Muscle layer of duodenum (tissue), 2 donors: ENCODE measurements at regions not wholly inside any gene's neighbourhood (a gene's known extent, or its start where the extent isn't known, plus 50 kb on each side); places are given as distances from the start of the nearest gene placed in this dataset.

Experiments
- H3K27ac ChIP-seq: one replicate; pipeline ENCODE4 v1.7.0; 2013; ENCODE audit warnings: mild to moderate bottlenecking, low read length
- H3K27me3 ChIP-seq: one replicate; pipeline ENCODE4 v1.7.0; 2013; ENCODE audit warnings: low read depth, mild to moderate bottlenecking, control low read depth, low read length
- H3K36me3 ChIP-seq, 2 donors: one replicate each; pipeline ENCODE4 v1.7.0; 2013; ENCODE audit warnings: low read length in 2 of 2, control low read depth in 1 of 2, mild to moderate bottlenecking in 1 of 2; ENCODE audit not compliant: insufficient read depth in 2 of 2, control insufficient read depth in 1 of 2
- H3K4me1 ChIP-seq, 2 donors: one replicate each; pipeline ENCODE4 v1.7.0; 2013; ENCODE audit warnings: low read length in 2 of 2, mild to moderate bottlenecking in 2 of 2, control low read depth in 1 of 2, moderate library complexity in 1 of 2; ENCODE audit not compliant: insufficient read depth in 2 of 2, control insufficient read depth in 1 of 2
- H3K4me3 ChIP-seq, 2 donors: one replicate each; pipeline ENCODE4 v1.7.0; 2013; ENCODE audit warnings: low read length in 2 of 2, low read depth in 1 of 2, mild to moderate bottlenecking in 1 of 2
- H3K9me3 ChIP-seq, 2 donors: one replicate each; pipeline ENCODE4 v1.7.0; 2013; ENCODE audit warnings: low read length in 2 of 2, control low read depth in 1 of 2, mild to moderate bottlenecking in 1 of 2; ENCODE audit not compliant: control insufficient read depth in 1 of 2
- donor health status: healthy.

DNA sequence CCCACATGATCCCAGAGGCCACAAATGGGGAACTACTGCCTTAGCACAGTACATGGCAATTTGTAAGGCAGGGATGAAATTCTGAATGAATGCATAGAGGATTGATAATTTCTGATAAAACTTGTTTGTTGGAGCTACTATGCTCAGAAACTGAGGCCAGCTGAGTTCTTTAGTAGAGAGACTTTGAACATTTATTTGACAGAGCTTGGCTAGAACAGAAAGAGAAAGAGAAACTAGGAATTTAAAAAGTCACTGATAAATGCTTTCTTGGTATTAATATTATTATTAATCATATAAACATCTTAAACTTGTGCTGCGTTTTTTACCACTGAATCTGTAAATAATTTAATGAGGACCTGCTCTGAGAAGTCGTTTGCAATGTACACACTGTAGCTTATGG, 923.7 kb upstream of the CNTNAP5 start:
- Histone ChIP-seq H3K9me3 (no peaks in the 10 kb centered on the region), H3K4me1 (no peaks in the 10 kb centered on the region), H3K27ac (no peak overlapping the region)

DNA sequence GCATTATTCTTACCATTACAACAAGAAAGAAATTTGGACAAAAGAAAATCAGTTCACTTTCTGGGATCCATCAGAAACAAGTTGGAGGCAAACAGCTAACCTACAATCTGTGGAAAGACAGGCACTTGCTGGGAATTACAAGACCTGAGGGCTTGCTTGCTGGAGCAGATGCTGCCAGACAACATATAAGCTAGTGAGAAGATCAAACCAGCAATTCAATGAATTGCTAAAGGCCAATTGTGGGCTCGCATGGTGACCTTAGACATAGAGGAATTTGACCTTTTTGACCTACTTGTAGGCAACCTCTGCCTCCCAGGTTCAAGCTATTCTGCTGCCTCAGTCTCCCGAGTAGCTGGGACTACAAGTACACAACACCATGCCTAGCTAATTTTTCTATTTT, 921.2 kb upstream of the CNTNAP5 start:
- no peak overlapping the region for H3K27ac ChIP-seq
- H3K36me3 ChIP-seq: no peaks in the 10 kb centered on the region
- H3K4me1 ChIP-seq: no peaks in the 10 kb centered on the region
- no peaks in the 10 kb centered on the region for H3K27me3 ChIP-seq
- H3K9me3 ChIP-seq: peaks cover 0 to 7% of the 10 kb centered on the region in 2 donors
- H3K4me3 ChIP-seq: no peak overlapping the region

More for the DNA sequence above, 923.7 kb upstream of the CNTNAP5 start:
- Histone ChIP-seq H3K4me3 (no peak overlapping the region), H3K27me3 (no peaks in the 10 kb centered on the region), H3K36me3 (no peaks in the 10 kb centered on the region)

DNA sequence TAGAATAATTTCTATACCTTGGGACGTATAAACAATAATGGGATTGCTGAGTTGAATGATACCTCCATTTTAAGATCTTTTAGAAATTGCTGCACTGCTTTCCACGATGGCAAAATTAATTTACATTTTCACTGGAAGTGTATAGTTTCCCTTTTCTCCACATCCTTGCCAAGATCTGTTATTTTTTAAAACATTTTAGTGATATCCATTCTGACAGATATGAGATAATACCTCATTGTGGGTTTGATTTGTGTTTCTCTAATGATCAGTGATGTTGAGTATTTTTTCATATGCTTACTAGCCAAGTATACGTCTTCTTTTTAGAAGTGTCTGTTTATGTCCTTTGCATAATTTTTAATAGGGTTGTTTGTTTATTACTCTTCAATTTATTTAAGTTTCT, 908.5 kb upstream of the CNTNAP5 start:
- H3K4me1 ChIP-seq: no peaks in the 10 kb centered on the region
- H3K36me3 ChIP-seq: no peaks in the 10 kb centered on the region
- H3K9me3 ChIP-seq: peaks cover 0 to 6% of the 10 kb centered on the region in 2 donors
- no peak overlapping the region for H3K4me3 ChIP-seq
- no peaks in the 10 kb centered on the region for H3K27me3 ChIP-seq
- H3K27ac ChIP-seq: no peak overlapping the region

DNA sequence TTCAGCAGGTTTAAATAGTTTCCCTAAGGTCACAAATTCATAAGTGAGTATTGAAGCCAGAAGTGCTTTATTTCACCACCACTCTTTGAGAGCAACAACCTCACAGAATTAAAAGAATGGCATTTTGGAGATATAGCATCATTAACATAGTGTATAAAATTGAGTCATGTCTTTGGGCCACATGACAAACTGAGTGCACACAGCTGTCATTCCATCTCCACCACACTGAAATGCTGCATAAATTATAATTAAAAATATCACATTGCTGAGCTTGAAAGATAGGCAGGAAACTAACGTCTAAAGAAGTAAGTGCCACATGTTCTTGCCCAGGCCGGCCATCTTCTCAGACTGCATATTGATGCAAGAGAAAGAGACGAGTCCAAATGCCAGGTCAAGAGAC, 897.9 kb upstream of the CNTNAP5 start:
- Histone ChIP-seq H3K4me3 (no peak overlapping the region), H3K9me3 (peaks cover 0 to 6% of the 10 kb centered on the region in 2 donors), H3K36me3 (no peaks in the 10 kb centered on the region), H3K27ac (no peak overlapping the region), H3K4me1 (no peaks in the 10 kb centered on the region), H3K27me3 (no peaks in the 10 kb centered on the region)

DNA sequence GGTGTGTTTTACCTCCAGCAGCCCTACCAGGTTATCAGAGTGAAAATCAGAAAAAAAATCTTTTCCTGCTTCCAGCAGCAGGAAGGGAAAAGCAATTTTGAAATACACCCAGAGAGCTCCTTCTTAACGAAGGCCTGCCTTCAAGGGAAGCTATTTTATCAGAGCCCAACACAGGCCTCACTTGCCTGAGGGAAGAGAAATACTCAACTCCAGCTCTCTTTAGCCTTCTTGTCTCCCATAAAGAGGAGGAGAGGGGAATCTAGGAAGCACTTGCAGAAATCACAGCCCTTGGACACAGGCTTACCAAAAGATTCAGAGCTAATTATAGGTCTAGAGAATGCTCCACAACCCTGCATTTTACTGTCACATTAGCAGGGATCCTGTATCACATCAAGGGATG, 896.1 kb upstream of the CNTNAP5 start:
- H3K4me3 ChIP-seq: no peak overlapping the region
- no peaks in the 10 kb centered on the region for H3K27me3 ChIP-seq

DNA sequence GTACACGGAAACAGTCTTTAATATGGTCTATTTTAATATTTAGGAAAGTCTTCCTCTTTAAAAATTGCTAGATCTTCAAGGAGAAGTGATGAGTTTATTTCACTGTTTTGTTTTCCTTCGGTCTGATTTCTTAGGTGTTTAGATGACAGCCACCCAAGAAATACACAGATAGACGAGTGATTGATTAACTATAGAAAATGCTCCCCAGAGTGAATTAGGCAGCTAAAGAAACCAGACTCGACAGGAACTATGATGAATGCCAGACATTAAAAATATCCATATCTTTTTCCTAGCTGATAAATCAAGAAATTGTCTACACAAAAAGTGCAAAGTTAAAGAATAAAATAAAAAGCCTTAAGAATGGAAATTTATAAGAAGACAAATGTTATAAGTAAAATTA, 888.7 kb upstream of the CNTNAP5 start:
- H3K4me1 ChIP-seq: no peaks in the 10 kb centered on the region
- peaks cover 0 to 6% of the 10 kb centered on the region in 2 donors for H3K9me3 ChIP-seq
- H3K4me3 ChIP-seq: no peak overlapping the region
- no peaks in the 10 kb centered on the region for H3K27me3 ChIP-seq
- no peaks in the 10 kb centered on the region for H3K36me3 ChIP-seq
- H3K27ac ChIP-seq: no peak overlapping the region

More for the DNA sequence above, 896.1 kb upstream of the CNTNAP5 start:
- Histone ChIP-seq H3K4me1 (no peaks in the 10 kb centered on the region), H3K9me3 (peaks cover 0 to 6% of the 10 kb centered on the region in 2 donors), H3K27ac (no peak overlapping the region), H3K36me3 (no peaks in the 10 kb centered on the region)

DNA sequence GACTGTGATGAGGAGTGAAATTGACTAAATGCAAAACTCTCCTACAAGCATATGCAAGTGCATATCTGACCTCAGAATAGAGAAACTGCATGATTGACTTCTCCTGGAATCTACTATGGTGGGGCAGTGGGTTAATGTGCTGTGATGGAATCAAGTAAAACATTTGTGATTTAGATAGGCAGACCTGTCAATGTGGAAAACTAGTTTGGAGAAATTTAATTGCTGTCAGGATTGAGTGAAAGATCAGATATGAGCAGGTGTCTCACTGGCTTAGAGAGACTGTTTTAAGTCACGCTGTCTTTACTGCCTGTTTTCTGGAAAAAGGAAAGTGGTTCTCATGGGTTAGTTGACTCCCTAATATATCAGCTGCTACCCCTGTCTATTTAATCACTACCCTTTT, 881.0 kb upstream of the CNTNAP5 start:
- no peak overlapping the region for H3K4me3 ChIP-seq
- no peaks in the 10 kb centered on the region for H3K27me3 ChIP-seq
- no peak overlapping the region for H3K27ac ChIP-seq
- H3K36me3 ChIP-seq: no peaks in the 10 kb centered on the region
- no peaks in the 10 kb centered on the region for H3K9me3 ChIP-seq
- no peaks in the 10 kb centered on the region for H3K4me1 ChIP-seq

DNA sequence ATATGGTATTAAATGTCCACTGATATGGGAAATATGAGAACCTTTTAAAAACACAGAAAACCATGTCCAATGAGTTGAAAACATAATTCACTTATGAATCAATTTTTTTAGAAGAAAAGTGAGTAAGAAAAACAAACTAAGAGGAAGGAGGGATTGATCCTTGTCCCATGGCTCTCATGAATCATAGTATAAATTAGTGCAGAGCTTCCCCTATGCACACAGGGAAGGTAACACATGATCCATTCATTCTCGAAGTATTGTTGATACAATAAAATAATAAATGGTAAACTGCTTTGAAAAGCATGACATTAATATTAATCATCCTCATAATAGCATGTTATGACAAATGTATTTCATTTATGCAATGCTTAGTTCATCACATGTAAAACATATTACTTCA, 872.0 kb upstream of the CNTNAP5 start:
- Histone ChIP-seq H3K27me3 (no peaks in the 10 kb centered on the region), H3K36me3 (no peaks in the 10 kb centered on the region), H3K9me3 (no peaks in the 10 kb centered on the region), H3K27ac (no peak overlapping the region), H3K4me1 (no peaks in the 10 kb centered on the region), H3K4me3 (no peak overlapping the region)

DNA sequence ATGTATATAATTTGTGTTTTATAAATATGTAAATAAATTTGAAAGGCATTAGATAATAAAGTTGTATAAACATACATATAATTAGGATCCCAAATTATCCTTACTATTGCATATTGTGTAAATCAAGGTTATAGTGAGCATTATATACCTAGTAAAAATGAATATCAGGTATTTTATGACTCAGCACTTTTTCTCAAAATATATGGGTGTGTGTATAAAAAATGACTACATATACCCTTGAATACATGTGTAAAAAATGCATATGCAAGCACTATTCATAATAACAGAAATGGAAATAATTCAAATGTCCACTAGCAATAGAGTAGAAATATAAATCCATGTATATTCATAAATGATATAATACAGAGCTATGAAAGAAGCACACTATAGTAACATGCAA, 870.9 kb upstream of the CNTNAP5 start:
- H3K4me1 ChIP-seq: no peaks in the 10 kb centered on the region
- no peak overlapping the region for H3K27ac ChIP-seq
- no peaks in the 10 kb centered on the region for H3K27me3 ChIP-seq
- H3K36me3 ChIP-seq: no peaks in the 10 kb centered on the region
- H3K9me3 ChIP-seq: no peaks in the 10 kb centered on the region
- H3K4me3 ChIP-seq: no peak overlapping the region

DNA sequence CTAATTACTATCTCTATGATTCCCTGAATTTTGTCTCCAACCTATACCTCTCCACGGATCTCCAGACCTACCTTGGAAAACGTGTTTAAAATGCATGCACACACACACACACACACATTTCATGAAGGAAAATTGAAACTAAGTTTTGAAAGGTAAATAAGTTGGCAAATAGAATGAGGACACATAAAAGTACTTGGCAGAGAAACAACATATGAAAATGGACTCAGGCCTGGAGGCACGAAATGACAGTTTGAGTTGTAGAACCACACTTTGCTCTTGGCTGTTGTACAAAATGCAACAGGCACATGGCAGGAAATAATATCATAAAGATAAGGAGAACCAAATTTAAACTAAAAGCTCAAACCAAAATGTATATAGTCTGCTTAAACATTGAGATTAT, 868.1 kb upstream of the CNTNAP5 start:
- Histone ChIP-seq H3K27ac (no peak overlapping the region), H3K4me1 (no peaks in the 10 kb centered on the region), H3K4me3 (no peak overlapping the region), H3K9me3 (no peaks in the 10 kb centered on the region), H3K27me3 (no peaks in the 10 kb centered on the region), H3K36me3 (no peaks in the 10 kb centered on the region)

DNA sequence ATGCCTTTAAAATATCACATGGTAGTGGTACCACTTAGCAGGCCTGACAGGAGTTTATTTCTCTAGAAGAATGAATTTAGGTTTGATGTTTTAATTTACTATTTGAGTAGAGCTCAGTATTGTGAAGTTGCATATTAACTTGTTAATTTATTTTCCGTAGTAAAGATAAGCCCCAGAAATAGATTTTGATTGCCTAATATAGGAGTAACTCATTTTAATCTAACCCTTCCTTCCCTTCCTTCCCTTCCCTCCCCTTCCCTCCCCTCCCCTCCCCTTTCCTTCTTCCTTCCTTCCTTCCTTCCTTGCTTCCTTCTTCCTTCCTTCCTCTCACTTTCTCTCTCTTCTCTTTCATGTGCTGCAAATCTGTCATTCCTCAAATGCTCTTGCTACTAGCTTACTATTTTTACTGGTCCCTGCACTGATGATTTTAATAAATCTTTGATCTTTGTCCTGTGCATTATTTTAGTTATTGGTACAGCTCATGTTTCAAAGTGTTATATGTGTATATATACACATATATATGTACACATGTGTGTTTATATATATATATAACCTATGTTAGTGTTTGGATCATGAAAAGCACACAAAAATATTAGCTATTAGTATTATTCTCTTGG, 862.6 kb upstream of the CNTNAP5 start:
- Histone ChIP-seq H3K4me1 (no peaks in the 10 kb centered on the region), H3K27ac (no peak overlapping the region), H3K27me3 (no peaks in the 10 kb centered on the region), H3K4me3 (no peak overlapping the region), H3K9me3 (no peaks in the 10 kb centered on the region), H3K36me3 (no peaks in the 10 kb centered on the region)

DNA sequence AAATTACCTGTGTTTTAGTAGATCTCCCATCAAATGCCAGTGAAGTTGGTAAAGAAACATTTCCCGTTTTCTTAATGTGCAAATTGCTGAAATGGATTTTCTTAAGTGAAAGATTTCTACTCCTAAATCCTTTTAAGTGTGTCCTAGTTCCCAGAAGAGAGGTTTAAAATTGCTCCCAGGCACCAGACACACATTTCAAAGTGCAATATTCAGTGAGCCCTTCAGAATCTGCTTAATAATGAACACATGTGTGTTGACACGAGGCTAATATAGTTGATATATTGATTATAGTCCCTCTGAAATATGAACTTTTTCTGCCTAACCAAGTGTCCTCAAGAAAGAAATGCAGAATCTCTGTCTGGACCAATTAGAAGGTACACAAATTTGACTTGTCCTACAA, 861.7 kb upstream of the CNTNAP5 start:
- Histone ChIP-seq H3K4me3 (no peak overlapping the region), H3K9me3 (peaks cover 0 to 4% of the 10 kb centered on the region in 2 donors), H3K4me1 (no peaks in the 10 kb centered on the region), H3K27ac (no peak overlapping the region), H3K27me3 (no peaks in the 10 kb centered on the region), H3K36me3 (no peaks in the 10 kb centered on the region)
